A673 (cell line): ENCODE measurements at regions not wholly inside any gene's neighbourhood (a gene's known extent, or its start where the extent isn't known, plus 50 kb on each side); places are given as distances from the start of the nearest gene placed in this dataset.

Experiments used
- CTCF ChIP-seq: fragments of 300-800, 200-600 bp; sonication (generic); conservative IDR thresholded peaks from 2 replicates; pipeline ENCODE4 v1.5.1; 2017; ENCODE audit warnings: low read depth, mild to moderate bottlenecking, antibody characterized with exemption, low read length, moderate library complexity, mixed read lengths
- EZH2 ChIP-seq: fragments of 200-600 bp; sonication (generic); IDR thresholded peaks from 2 replicates; pipeline ENCODE4 v1.6.1; 2017; ENCODE audit warnings: borderline replicate concordance, low read depth, mild to moderate bottlenecking, mixed read lengths, antibody characterized with exemption, low read length; ENCODE audit not compliant: poor library complexity, severe bottlenecking

- no peak for TF ChIP-seq EZH2
- no peak for TF ChIP-seq CTCF
These were observed 270.5 kb downstream of the ACTR3 start for GRCh38 chr2:114160263-114160981.
